Panc1 (cell line): ENCODE measurements at regions not wholly inside any gene's neighbourhood (a gene's known extent, or its start where the extent isn't known, plus 50 kb on each side); places are given as distances from the start of the nearest gene placed in this dataset.

Experiments used
- POLR2AphosphoS5 ChIP-seq: IDR thresholded peaks from 2 replicates; pipeline ENCODE4 v1.6.1; 2012; ENCODE audit warnings: mild to moderate bottlenecking, low read depth, low read length, moderate library complexity
- SIN3A ChIP-seq: IDR thresholded peaks from 2 replicates; pipeline ENCODE4 v1.6.1; 2012; ENCODE audit warnings: low read depth, mild to moderate bottlenecking, low read length, moderate library complexity, borderline replicate concordance; ENCODE audit not compliant: insufficient read depth
- TF ChIP-seq, protein P1 (sequence below): fragments of 450-650 bp; IDR thresholded peaks from 2 replicates; pipeline ENCODE4 v1.5.1; 2017; ENCODE audit warnings: mild to moderate bottlenecking
- TF ChIP-seq, protein P2 (sequence below), 2 experiments: IDR thresholded peaks; 2 replicates each; pipeline ENCODE4 v1.6.1; 2011 to 2012; ENCODE audit warnings: low read depth in 2 of 2, control low read depth in 1 of 2, low read length in 1 of 2, mild to moderate bottlenecking in 1 of 2, moderate library complexity in 1 of 2; ENCODE audit not compliant: insufficient read depth in 1 of 2

- TF ChIP-seq, protein P1, sequence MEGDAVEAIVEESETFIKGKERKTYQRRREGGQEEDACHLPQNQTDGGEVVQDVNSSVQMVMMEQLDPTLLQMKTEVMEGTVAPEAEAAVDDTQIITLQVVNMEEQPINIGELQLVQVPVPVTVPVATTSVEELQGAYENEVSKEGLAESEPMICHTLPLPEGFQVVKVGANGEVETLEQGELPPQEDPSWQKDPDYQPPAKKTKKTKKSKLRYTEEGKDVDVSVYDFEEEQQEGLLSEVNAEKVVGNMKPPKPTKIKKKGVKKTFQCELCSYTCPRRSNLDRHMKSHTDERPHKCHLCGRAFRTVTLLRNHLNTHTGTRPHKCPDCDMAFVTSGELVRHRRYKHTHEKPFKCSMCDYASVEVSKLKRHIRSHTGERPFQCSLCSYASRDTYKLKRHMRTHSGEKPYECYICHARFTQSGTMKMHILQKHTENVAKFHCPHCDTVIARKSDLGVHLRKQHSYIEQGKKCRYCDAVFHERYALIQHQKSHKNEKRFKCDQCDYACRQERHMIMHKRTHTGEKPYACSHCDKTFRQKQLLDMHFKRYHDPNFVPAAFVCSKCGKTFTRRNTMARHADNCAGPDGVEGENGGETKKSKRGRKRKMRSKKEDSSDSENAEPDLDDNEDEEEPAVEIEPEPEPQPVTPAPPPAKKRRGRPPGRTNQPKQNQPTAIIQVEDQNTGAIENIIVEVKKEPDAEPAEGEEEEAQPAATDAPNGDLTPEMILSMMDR, result no peak
- TF ChIP-seq, protein P2, sequence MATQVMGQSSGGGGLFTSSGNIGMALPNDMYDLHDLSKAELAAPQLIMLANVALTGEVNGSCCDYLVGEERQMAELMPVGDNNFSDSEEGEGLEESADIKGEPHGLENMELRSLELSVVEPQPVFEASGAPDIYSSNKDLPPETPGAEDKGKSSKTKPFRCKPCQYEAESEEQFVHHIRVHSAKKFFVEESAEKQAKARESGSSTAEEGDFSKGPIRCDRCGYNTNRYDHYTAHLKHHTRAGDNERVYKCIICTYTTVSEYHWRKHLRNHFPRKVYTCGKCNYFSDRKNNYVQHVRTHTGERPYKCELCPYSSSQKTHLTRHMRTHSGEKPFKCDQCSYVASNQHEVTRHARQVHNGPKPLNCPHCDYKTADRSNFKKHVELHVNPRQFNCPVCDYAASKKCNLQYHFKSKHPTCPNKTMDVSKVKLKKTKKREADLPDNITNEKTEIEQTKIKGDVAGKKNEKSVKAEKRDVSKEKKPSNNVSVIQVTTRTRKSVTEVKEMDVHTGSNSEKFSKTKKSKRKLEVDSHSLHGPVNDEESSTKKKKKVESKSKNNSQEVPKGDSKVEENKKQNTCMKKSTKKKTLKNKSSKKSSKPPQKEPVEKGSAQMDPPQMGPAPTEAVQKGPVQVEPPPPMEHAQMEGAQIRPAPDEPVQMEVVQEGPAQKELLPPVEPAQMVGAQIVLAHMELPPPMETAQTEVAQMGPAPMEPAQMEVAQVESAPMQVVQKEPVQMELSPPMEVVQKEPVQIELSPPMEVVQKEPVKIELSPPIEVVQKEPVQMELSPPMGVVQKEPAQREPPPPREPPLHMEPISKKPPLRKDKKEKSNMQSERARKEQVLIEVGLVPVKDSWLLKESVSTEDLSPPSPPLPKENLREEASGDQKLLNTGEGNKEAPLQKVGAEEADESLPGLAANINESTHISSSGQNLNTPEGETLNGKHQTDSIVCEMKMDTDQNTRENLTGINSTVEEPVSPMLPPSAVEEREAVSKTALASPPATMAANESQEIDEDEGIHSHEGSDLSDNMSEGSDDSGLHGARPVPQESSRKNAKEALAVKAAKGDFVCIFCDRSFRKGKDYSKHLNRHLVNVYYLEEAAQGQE (IDR thresholded peaks at IDR 0.05; ENCODE audit: insufficient read depth in 1 of 2, low read depth in 2 of 2, low read length in 1 of 2), result no peak
- TF ChIP-seq POLR2AphosphoS5 (no peak), SIN3A (no peak)
Measured at GRCh38 chr6:66051812-66052211, 344.8 kb upstream of the EYS start.
